ENCODE measurements at regions not wholly inside any gene's neighbourhood (a gene's known extent, or its start where the extent isn't known, plus 50 kb on each side); places are given as distances from the start of the nearest gene placed in this dataset.

DNA sequence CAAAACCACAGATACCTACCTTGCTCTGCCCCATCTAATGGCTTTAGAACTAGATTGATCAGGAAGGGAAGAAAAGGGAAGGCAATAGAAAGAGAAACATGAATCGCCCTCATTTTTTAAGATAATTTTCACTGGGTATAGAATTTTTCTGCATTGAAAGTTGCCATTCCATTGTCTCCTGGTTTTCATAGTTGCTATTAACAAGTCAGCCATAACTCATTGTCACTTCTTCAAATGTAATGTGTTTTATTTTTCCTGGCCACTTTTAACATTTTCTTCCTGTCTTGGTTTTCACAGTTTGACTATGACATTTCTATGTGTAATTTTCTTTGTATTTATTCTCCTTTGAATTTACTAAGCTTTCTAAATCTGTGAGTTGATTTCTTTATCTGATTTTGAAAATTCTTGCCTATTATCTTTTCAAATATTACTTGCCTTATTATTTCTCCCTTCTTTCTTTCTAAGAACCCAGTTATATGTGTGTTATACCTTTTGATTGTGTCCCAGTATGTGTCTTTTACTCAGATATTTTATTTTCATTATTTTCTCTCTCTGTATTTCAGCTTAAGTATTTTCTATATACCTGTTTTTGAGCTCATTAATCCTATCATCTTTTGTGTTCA, 85.5 kb upstream of the GLI2 start:
- no peak overlapping the region for H3K27ac ChIP-seq (ENCODE audit: low read length)
- H3K4me3 ChIP-seq (ENCODE audit: low read length) = no peak overlapping the region
- H3K27me3 ChIP-seq (ENCODE audit: insufficient read depth, low read length) = peaks cover 25% of the 10 kb centered on the region
- no peaks in the 10 kb centered on the region for H3K4me1 ChIP-seq (ENCODE audit: insufficient read depth, low read length)
- H3K9me3 ChIP-seq (ENCODE audit: insufficient read depth, low read depth, low read length) = peaks cover 25% of the 10 kb centered on the region
- H3K9ac ChIP-seq (ENCODE audit: low read depth, low read length) = no peak overlapping the region
- no peaks in the 10 kb centered on the region for H3K36me3 ChIP-seq (ENCODE audit: insufficient read depth, low read depth, low read length)

DNA sequence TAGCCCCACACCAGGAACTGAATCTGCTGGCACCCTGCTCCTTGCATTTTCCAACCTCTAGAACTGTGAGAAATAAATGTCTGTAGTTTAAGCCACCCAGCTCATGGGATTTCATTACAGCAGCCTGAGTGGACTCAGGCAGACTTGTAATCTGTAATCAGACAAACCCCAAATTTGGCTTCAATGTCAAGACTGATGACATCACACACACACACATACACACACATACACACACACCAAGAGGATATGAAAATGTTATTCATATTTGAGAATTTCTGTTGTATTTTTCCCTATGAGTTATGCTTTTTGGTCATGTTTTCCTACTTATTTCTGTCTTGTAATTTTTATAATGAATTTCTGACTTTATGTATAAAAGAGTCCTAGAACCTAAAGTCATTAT, 83.8 kb upstream of the GLI2 start:
- H3K4me3 ChIP-seq (ENCODE audit: low read length) = no peak overlapping the region
- peaks cover 25% of the 10 kb centered on the region for H3K9me3 ChIP-seq (ENCODE audit: insufficient read depth, low read depth, low read length)
- peaks cover 38% of the 10 kb centered on the region for H3K27me3 ChIP-seq (ENCODE audit: insufficient read depth, low read length)
- H3K27ac ChIP-seq (ENCODE audit: low read length) = no peak overlapping the region
- H3K36me3 ChIP-seq (ENCODE audit: insufficient read depth, low read depth, low read length) = no peaks in the 10 kb centered on the region
- H3K9ac ChIP-seq (ENCODE audit: low read depth, low read length) = no peak overlapping the region
- no peaks in the 10 kb centered on the region for H3K4me1 ChIP-seq (ENCODE audit: insufficient read depth, low read length)

DNA sequence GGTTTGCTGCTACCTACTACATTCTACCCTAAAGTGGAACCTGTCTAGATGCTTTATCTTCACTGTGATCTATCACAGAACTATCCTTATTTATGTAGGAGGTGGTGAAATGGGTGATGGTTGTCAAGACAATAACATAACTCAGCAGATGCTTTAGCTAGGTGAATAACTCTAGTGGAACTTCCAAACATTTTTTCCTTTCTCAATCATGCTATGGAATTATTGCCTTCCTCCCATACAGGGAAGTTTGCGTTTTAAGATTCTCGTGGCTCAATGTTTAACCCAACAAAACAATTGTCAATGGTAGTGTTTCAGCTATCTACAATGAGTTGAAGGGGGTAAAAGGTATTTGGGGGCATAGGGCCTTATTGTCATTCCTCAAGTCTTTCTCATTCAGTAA, 82.6 kb upstream of the GLI2 start:
- Histone ChIP-seq H3K27me3 (ENCODE audit: insufficient read depth, low read length) (peaks cover 45% of the 10 kb centered on the region), H3K27ac (ENCODE audit: low read length) (no peak overlapping the region), H3K4me1 (ENCODE audit: insufficient read depth, low read length) (no peaks in the 10 kb centered on the region), H3K4me3 (ENCODE audit: low read length) (no peak overlapping the region), H3K36me3 (ENCODE audit: insufficient read depth, low read depth, low read length) (no peaks in the 10 kb centered on the region), H3K9ac (ENCODE audit: low read depth, low read length) (no peak overlapping the region), H3K9me3 (ENCODE audit: insufficient read depth, low read depth, low read length) (peaks cover 25% of the 10 kb centered on the region)

DNA sequence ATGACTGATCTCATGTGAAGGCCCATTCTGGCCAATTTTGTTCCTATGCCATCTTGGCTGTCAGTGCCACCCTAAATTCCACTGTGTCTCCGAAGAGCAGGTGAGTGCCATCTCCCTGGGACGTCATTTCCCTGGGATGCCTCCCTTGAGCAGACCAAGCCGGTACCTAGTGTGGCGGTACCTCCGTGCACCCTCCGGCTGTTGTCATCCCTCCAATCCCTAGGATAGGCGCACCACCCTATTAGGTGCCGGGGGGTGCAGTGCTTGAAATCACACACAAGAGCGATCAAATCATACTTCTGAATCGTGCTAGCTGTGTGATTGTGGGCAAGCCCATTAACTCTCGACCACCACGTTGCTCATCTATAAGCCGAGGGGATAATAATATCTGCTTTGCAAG, 81.8 kb upstream of the GLI2 start:
- H3K27me3 ChIP-seq (ENCODE audit: insufficient read depth, low read length) = peaks cover 51% of the 10 kb centered on the region
- H3K36me3 ChIP-seq (ENCODE audit: insufficient read depth, low read depth, low read length) = no peaks in the 10 kb centered on the region
- no peak overlapping the region for H3K9ac ChIP-seq (ENCODE audit: low read depth, low read length)
- H3K4me3 ChIP-seq (ENCODE audit: low read length) = no peak overlapping the region
- H3K4me1 ChIP-seq (ENCODE audit: insufficient read depth, low read length) = no peaks in the 10 kb centered on the region
- H3K27ac ChIP-seq (ENCODE audit: low read length) = no peak overlapping the region
- H3K9me3 ChIP-seq (ENCODE audit: insufficient read depth, low read depth, low read length) = peaks cover 25% of the 10 kb centered on the region

DNA sequence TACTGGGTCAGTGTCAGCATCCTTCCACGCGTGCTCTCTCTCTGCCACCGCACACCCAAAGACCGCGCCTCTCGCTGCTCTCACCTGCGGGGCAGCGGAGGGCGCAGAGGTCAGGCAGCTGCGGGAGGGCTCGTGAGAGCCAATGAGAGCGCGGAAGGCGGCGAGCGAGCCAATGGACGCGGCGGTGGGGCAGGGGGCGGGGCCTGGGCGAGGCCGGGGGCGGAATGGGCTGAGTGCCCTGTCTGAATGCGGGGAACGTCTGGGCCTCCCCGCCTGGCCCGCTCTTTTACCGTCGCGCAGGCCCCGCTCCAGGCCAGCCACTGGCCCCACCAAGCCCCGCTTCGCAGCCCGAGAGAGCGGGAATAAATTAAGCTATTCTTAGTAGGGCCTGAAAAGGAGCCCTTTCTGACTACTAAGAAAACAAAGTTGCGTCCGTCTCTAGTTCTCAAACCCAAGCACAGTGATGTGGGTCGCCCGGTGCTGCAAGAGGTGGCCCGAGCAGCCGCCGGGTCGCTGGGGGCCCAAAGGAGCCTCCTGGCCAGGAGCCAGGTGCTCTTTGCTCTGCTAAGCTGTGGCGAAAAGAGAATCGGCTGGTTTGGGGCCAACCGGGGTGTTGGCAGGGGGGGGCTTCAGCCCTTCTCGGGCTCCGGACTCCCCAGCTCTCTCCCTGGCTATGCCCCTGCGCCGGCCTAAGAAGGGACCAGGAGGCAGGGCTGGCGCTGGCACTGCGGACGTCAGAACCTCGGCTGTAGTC, 81.1 kb upstream of the GLI2 start:
- H3K4me3 ChIP-seq (ENCODE audit: low read length) = no peak overlapping the region; the same call in 1 of the 2 replicates
- no peak overlapping the region for H3K9ac ChIP-seq (ENCODE audit: low read depth, low read length)
- no peaks in the 10 kb centered on the region for H3K4me1 ChIP-seq (ENCODE audit: insufficient read depth, low read length)
- no peak overlapping the region for H3K27ac ChIP-seq (ENCODE audit: low read length)
- peaks cover 58% of the 10 kb centered on the region for H3K27me3 ChIP-seq (ENCODE audit: insufficient read depth, low read length)
- H3K36me3 ChIP-seq (ENCODE audit: insufficient read depth, low read depth, low read length) = no peaks in the 10 kb centered on the region
- H3K9me3 ChIP-seq (ENCODE audit: insufficient read depth, low read depth, low read length) = peaks cover 21% of the 10 kb centered on the region

DNA sequence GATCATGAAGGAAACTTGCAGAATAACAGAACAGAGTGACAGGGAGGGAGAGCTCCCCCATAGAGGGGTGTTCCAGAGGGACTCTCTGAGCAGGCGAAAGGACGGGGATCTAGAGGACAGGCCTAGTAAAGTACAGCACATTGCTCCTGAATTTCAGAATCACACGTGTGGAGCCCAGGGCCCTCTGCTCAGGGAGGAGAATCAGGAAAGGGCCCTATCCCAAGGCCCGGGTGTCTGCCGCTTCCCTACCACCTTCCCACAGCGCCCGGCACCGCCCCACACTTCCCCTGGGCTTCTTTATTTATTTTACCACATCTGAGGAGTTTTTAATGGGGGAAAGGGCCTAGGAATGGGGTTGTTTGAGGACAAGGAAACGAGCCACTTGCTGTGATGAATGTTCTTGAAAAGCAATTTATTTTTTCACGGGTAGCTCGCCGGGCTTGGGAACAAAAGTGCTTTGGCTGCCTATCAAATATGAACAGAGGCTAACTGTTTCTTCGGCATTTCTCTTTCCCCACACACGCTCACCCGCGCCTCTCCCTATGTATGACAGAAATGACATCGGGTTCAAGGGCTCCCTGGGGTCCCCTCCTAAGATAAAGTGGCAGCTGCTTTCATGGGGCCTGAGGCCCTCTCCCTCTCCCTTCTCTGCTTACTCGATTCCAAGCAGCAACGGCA, 79.3 kb upstream of the GLI2 start:
- no peak overlapping the region for H3K4me3 ChIP-seq (ENCODE audit: low read length)
- peaks cover 3% of the 10 kb centered on the region; the same call in 1 of the 2 replicates for H3K9me3 ChIP-seq (ENCODE audit: insufficient read depth, low read depth, low read length)
- H3K36me3 ChIP-seq (ENCODE audit: insufficient read depth, low read depth, low read length) = no peaks in the 10 kb centered on the region
- H3K4me1 ChIP-seq (ENCODE audit: insufficient read depth, low read length) = no peaks in the 10 kb centered on the region
- H3K27ac ChIP-seq (ENCODE audit: low read length) = no peak overlapping the region
- H3K9ac ChIP-seq (ENCODE audit: low read depth, low read length) = no peak overlapping the region
- peaks cover 76% of the 10 kb centered on the region for H3K27me3 ChIP-seq (ENCODE audit: insufficient read depth, low read length)

DNA sequence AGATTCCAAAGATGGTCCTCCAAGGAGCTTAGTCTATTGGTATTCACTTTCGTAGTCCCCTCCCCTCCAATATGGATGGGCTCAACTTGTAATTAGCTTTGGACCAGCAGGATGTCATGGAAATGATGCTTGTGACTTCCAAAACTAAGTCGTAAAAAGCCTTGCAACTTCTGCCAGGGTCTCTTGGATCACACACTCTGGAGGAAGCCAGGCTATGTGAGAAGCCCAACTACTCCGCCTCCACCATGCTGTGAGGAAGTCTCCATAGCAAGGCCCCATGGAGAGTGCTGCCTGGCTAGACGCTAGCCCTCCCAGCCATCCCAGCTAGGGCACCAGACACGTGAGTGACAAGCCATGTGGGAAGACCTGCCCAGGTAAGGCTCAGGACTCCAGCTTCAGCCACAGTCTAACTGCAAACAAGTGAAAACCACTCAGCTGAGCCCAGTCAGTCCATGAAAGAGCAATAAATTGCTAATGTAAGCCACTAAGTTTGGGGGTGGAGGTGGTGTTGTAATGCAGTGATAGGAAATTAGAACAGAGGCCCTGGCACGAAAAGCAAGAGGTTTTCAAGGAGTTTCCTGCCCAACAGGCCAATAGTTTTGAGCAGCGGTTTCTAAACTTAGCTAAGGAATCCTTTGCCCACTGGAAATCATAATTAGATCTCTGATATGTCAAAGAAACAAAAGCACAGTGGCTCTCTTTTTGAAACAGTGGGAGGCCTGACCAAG, 77.5 kb upstream of the GLI2 start:
- H3K27ac ChIP-seq (ENCODE audit: low read length) = no peak overlapping the region

DNA sequence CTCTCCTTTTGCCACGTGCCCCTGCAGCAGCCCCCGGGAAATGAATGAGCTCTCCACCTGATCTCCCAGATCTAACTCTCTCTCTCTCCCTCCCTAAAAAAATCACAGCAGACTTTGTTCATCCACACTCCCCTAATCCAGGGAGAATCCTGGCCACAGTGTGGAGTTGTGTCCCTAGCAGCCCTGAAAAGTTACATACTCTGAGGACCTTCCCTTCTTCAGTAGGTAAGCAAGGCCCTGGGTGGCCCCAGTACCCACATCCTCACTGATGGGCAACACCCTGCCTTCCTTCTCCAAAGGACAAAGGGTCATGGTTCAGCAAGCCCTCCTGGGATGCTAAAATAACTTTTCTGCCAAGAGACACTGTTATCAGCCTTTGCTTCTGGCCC, 76.9 kb upstream of the GLI2 start:
- H3K27ac ChIP-seq (ENCODE audit: low read length) = no peak overlapping the region
- peaks cover 76% of the 10 kb centered on the region for H3K27me3 ChIP-seq (ENCODE audit: insufficient read depth, low read length)
- H3K4me1 ChIP-seq (ENCODE audit: insufficient read depth, low read length) = no peaks in the 10 kb centered on the region
- H3K36me3 ChIP-seq (ENCODE audit: insufficient read depth, low read depth, low read length) = no peaks in the 10 kb centered on the region
- no peak overlapping the region for H3K4me3 ChIP-seq (ENCODE audit: low read length)
- H3K9ac ChIP-seq (ENCODE audit: low read depth, low read length) = no peak overlapping the region
- H3K9me3 ChIP-seq (ENCODE audit: insufficient read depth, low read depth, low read length) = no peaks in the 10 kb centered on the region

More for the DNA sequence above, 77.5 kb upstream of the GLI2 start:
- Histone ChIP-seq H3K4me3 (ENCODE audit: low read length) (no peak overlapping the region), H3K9me3 (ENCODE audit: insufficient read depth, low read depth, low read length) (no peaks in the 10 kb centered on the region), H3K36me3 (ENCODE audit: insufficient read depth, low read depth, low read length) (no peaks in the 10 kb centered on the region), H3K27me3 (ENCODE audit: insufficient read depth, low read length) (peaks cover 82% of the 10 kb centered on the region), H3K9ac (ENCODE audit: low read depth, low read length) (no peak overlapping the region), H3K4me1 (ENCODE audit: insufficient read depth, low read length) (no peaks in the 10 kb centered on the region)

DNA sequence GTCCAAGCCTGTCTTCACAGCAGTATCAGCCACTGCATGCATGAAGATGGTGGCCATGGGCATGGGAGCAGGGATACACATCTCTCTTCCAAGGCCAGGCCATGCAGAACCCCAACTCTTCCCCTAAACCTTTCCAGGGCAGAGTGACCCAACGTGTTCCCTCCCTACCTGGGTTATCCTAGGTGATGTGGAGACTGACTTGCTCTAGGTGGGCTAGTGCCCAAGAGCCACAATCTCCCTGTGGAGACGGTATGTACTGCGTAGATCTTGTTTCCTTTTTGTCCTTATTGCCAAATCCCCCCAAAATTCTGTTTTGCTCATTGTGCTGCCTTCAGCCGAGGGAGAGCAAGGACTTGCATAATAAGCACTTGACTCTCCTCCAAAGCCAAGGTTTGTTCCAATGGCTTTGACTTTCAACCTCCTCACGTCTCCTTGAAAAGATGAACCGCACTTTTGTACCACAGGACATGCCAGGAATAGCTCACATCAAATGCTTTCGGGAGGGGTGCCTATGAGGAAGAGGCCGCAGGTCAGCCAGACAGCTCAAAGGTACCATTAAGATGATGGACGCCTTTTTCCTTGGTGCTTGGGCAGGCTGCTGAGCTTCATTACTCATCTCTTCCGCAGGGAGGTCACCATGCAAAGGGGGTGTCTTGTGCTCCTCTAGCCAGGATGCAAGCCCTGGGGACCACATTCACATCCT, 76.2 kb upstream of the GLI2 start:
- Histone ChIP-seq H3K36me3 (ENCODE audit: insufficient read depth, low read depth, low read length) (no peaks in the 10 kb centered on the region), H3K4me3 (ENCODE audit: low read length) (no peak overlapping the region), H3K9me3 (ENCODE audit: insufficient read depth, low read depth, low read length) (no peaks in the 10 kb centered on the region), H3K27ac (ENCODE audit: low read length) (no peak overlapping the region), H3K4me1 (ENCODE audit: insufficient read depth, low read length) (no peaks in the 10 kb centered on the region), H3K9ac (ENCODE audit: low read depth, low read length) (no peak overlapping the region), H3K27me3 (ENCODE audit: insufficient read depth, low read length) (peaks cover 71% of the 10 kb centered on the region)

DNA sequence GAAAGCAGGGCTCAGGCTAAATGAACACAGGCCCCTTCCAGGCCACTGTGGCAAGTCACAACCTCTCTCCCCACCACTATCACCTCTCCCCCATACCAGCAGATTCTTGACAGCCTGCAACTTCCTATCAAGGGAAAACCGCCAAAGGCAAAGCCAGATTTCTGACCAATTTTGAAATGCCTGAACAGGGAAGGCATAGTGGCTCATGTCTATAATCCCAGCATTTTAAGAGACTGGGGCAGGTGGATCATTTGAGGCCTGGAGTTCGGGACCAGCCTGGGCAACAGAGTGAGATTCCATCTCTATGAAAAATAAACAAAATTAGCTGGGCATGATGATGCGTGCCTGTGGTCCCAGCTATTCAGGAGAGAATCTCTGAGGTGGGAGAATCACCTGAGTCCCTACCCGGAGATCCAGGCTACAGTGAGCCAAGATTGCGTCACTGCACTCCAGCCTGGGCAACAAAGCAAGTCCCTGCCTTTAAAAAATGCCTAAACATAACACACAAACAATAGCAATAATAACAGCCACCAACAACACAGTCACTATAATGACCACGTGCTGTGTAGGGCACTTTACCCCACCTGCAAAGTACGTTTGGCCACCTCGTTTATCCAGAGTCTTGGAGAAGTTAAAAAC, 75.5 kb upstream of the GLI2 start:
- no peaks in the 10 kb centered on the region for H3K4me1 ChIP-seq (ENCODE audit: insufficient read depth, low read length)
- no peak overlapping the region for H3K27ac ChIP-seq (ENCODE audit: low read length)
- H3K4me3 ChIP-seq (ENCODE audit: low read length) = no peak overlapping the region
- H3K9me3 ChIP-seq (ENCODE audit: insufficient read depth, low read depth, low read length) = no peaks in the 10 kb centered on the region
- H3K9ac ChIP-seq (ENCODE audit: low read depth, low read length) = no peak overlapping the region
- H3K36me3 ChIP-seq (ENCODE audit: insufficient read depth, low read depth, low read length) = no peaks in the 10 kb centered on the region
- peaks cover 68% of the 10 kb centered on the region for H3K27me3 ChIP-seq (ENCODE audit: insufficient read depth, low read length)

Measured in iPS-20b (cell line).